H1 (cell line): ENCODE measurements at regions not wholly inside any gene's neighbourhood (a gene's known extent, or its start where the extent isn't known, plus 50 kb on each side); places are given as distances from the start of the nearest gene placed in this dataset.

Source experiments
- CTCF ChIA-PET: fragments of 300-600 bp; sonication (Branson Sonifier 250); formaldehyde crosslinking; loops from one replicate; lab custom pipeline; 2021; ENCODE audit not compliant: partially characterized antibody; lab: Charles Lee
- POLR2A ChIA-PET: fragments of 300-600 bp; sonication (Branson Sonifier 250); formaldehyde crosslinking; loops from one replicate; lab custom pipeline; 2021; ENCODE audit warnings: inconsistent platforms; ENCODE audit not compliant: partially characterized antibody; lab: Charles Lee
- DNase-seq, 2 experiments: peaks; one replicate each; pipeline versions ENCODE4 v3.0.0 to v3.0.0-alpha.2; 2010 to 2022; ENCODE audit warnings: low spot score in 2 of 2, low read depth in 1 of 2, mixed read lengths in 1 of 2
- FAIRE-seq: peaks from 2 replicates; lab custom pipeline; 2011; peaks lifted over from hg19 to GRCh38; lab: Jason Lieb, UNC
- H2AFZ ChIP-seq: 2 replicates; pipeline ENCODE4 v1.8.1; 2012; ENCODE audit warnings: low read length, inconsistent platforms
- H2AK5ac ChIP-seq: 2 replicates; pipeline ENCODE4 v1.6.1; 2013; ENCODE audit warnings: low read depth, low read length
- H2BK120ac ChIP-seq: replicated peaks from 2 replicates; pipeline ENCODE3; 2013; ENCODE audit warnings: low read depth, low read length, inconsistent platforms
- H2BK12ac ChIP-seq: 2 replicates; pipeline ENCODE4 v1.6.1; 2013; ENCODE audit warnings: low read depth, low read length
- H2BK15ac ChIP-seq: 2 replicates; pipeline ENCODE4 v1.6.1; 2013; ENCODE audit warnings: low read length
- H2BK20ac ChIP-seq: 2 replicates; pipeline ENCODE4 v1.6.1; 2013; ENCODE audit warnings: low read length
- H2BK5ac ChIP-seq: 2 replicates; pipeline ENCODE4 v1.6.1; 2013; ENCODE audit warnings: low read depth, low read length
- H3K14ac ChIP-seq: 2 replicates; pipeline ENCODE4 v1.6.1; 2013; ENCODE audit warnings: inconsistent platforms; ENCODE audit not compliant: insufficient read length
- H3K18ac ChIP-seq: 2 replicates; pipeline ENCODE4 v1.6.1; 2013; ENCODE audit warnings: low read length; ENCODE audit errors: extremely low read depth
- H3K23ac ChIP-seq: 2 replicates; pipeline ENCODE4 v1.6.1; 2013; ENCODE audit warnings: inconsistent platforms; ENCODE audit not compliant: insufficient read length
- H3K23me2 ChIP-seq: 2 replicates; pipeline ENCODE4 v1.6.1; 2013; ENCODE audit warnings: low read depth, low read length
- H3K27ac ChIP-seq: 2 replicates; pipeline ENCODE4 v1.6.1; 2011; ENCODE audit warnings: low read depth, low read length, inconsistent platforms
- H3K27me3 ChIP-seq, 4 experiments: replicated peaks in 1 of 4; 1 replicate in 1 of 4; 2 replicates in 3 of 4; pipeline versions ENCODE4 v1.6.1 to v1.8.1; 2011 to 2013; ENCODE audit warnings: low read length in 3 of 4, mild to moderate bottlenecking in 3 of 4, inconsistent platforms in 2 of 4, mixed read lengths in 2 of 4, moderate library complexity in 1 of 4; ENCODE audit not compliant: control insufficient read depth in 3 of 4, insufficient read depth in 3 of 4; ENCODE audit errors: extremely low read depth in 1 of 4
- H3K36me3 ChIP-seq, 4 experiments: 2 replicates each; pipeline versions ENCODE4 v1.6.1 to v1.8.1; 2011 to 2013; ENCODE audit warnings: mild to moderate bottlenecking in 4 of 4, low read length in 3 of 4, moderate library complexity in 2 of 4, control low read depth in 1 of 4, inconsistent platforms in 1 of 4; ENCODE audit not compliant: insufficient read depth in 4 of 4, control insufficient read depth in 2 of 4
- H3K4ac ChIP-seq: replicated peaks from 2 replicates; pipeline ENCODE3; 2013; ENCODE audit warnings: low read length, low read depth, mixed read lengths, inconsistent platforms; ENCODE audit not compliant: insufficient read length
- H3K4me1 ChIP-seq, 4 experiments: replicated peaks in 1 of 4; 1 replicate in 1 of 4; 2 replicates in 3 of 4; pipeline versions ENCODE4 v1.6.1 to v1.8.1; 2011 to 2013; ENCODE audit warnings: low read length in 3 of 4, inconsistent platforms in 2 of 4, mixed read lengths in 1 of 4; ENCODE audit not compliant: insufficient read depth in 4 of 4, control insufficient read depth in 3 of 4
- H3K4me2 ChIP-seq, 2 experiments: 2 replicates each; pipeline versions ENCODE4 v1.6.1 to v1.8.1; 2011 to 2013; ENCODE audit warnings: low read depth in 2 of 2, low read length in 2 of 2, control low read depth in 1 of 2, inconsistent platforms in 1 of 2, mild to moderate bottlenecking in 1 of 2; ENCODE audit not compliant: insufficient read depth in 1 of 2
- H3K4me3 ChIP-seq, 4 experiments: fragments of 200-600, 300-600 bp in 1 of 4; sonication (generic), shearing (Covaris generic), sonication (Bioruptor Twin) in 1 of 4; 2 replicates each; pipeline versions ENCODE4 v1.5.1 to v1.8.1; 2011 to 2016; ENCODE audit warnings: low read length in 4 of 4, low read depth in 3 of 4, control low read depth in 2 of 4, inconsistent platforms in 2 of 4, mild to moderate bottlenecking in 2 of 4, mixed read lengths in 1 of 4, moderate library complexity in 1 of 4; ENCODE audit not compliant: insufficient read depth in 2 of 4; ENCODE audit errors: extremely low read depth in 1 of 4
- H3K56ac ChIP-seq: replicated peaks from 2 replicates; pipeline ENCODE3; 2013; ENCODE audit warnings: low read depth, mild to moderate bottlenecking, mixed read lengths, low read length, inconsistent platforms; ENCODE audit not compliant: insufficient read length
- H3K79me1 ChIP-seq: 2 replicates; pipeline ENCODE4 v1.6.1; 2013; ENCODE audit warnings: low read depth, low read length, control low read depth
- H3K79me2 ChIP-seq, 2 experiments: 2 replicates each; pipeline versions ENCODE4 v1.6.1 to v1.8.1; 2012 to 2013; ENCODE audit warnings: low read length in 2 of 2, mild to moderate bottlenecking in 2 of 2, inconsistent platforms in 1 of 2; ENCODE audit not compliant: insufficient read depth in 2 of 2, control insufficient read depth in 1 of 2
- H3K9ac ChIP-seq, 4 experiments: replicated peaks in 1 of 4; 1 replicate in 1 of 4; 2 replicates in 3 of 4; pipeline versions ENCODE4 v1.6.1 to v1.8.1; 2011 to 2013; ENCODE audit warnings: low read depth in 3 of 4, low read length in 3 of 4, control low read depth in 2 of 4, mild to moderate bottlenecking in 2 of 4, moderate library complexity in 2 of 4, inconsistent platforms in 1 of 4; ENCODE audit errors: extremely low read depth in 1 of 4
- H3K9me3 ChIP-seq, 2 experiments: 2 replicates each; pipeline versions ENCODE4 v1.6.1 to v1.8.1; 2012 to 2013; ENCODE audit warnings: mild to moderate bottlenecking in 2 of 2, moderate library complexity in 2 of 2, control low read depth in 1 of 2, inconsistent platforms in 1 of 2, low read depth in 1 of 2, low read length in 1 of 2, mixed read lengths in 1 of 2; ENCODE audit not compliant: insufficient read depth in 2 of 2
- H4K20me1 ChIP-seq, 2 experiments: replicated peaks in 1 of 2; 2 replicates each; pipeline versions ENCODE3 to v1.8.1; 2011 to 2013; ENCODE audit warnings: inconsistent platforms in 2 of 2, low read length in 2 of 2, mild to moderate bottlenecking in 1 of 2; ENCODE audit not compliant: insufficient read depth in 2 of 2, control insufficient read depth in 1 of 2
- H4K5ac ChIP-seq: 2 replicates; pipeline ENCODE4 v1.6.1; 2013; ENCODE audit warnings: low read length, low read depth, mixed read lengths, inconsistent platforms; ENCODE audit not compliant: insufficient read length
- H4K8ac ChIP-seq: 2 replicates; pipeline ENCODE4 v1.8.0; 2013; ENCODE audit warnings: mild to moderate bottlenecking, moderate library complexity, low read length, inconsistent platforms; ENCODE audit not compliant: insufficient read depth; ENCODE audit errors: extremely low read depth
- H4K91ac ChIP-seq: replicated peaks from 2 replicates; pipeline ENCODE3; 2013; ENCODE audit warnings: low read length, mixed read lengths, inconsistent platforms; ENCODE audit not compliant: insufficient read length
- TAF1 ChIP-seq: IDR thresholded peaks from 2 replicates; pipeline ENCODE4 v1.6.1; 2011; ENCODE audit warnings: mild to moderate bottlenecking, low read depth, low read length
- YY1 ChIP-seq: IDR thresholded peaks from 2 replicates; pipeline ENCODE4 v1.6.1; 2011; ENCODE audit warnings: low read depth, mild to moderate bottlenecking, low read length
- WGBS, 2 experiments: shearing (Covaris generic) in 1 of 2; methylation state at CpG; one replicate each; pipeline versions ENCODE4 v1.1.6 to v1.1.7; 2013 to 2015; ENCODE audit warnings: low lambda C conversion rate in 2 of 2, mixed read lengths in 2 of 2, inconsistent platforms in 1 of 2, low coverage in 1 of 2, missing lambda C conversion rate in 1 of 2; ENCODE audit not compliant: insufficient replicate concordance in 2 of 2, insufficient coverage in 1 of 2, insufficient read length in 1 of 2; ENCODE audit errors: extremely low coverage in 1 of 2, missing lambda C conversion rate in 1 of 2; 5-methylcytosine and 5-hydroxymethylcytosine counted together

DNA sequence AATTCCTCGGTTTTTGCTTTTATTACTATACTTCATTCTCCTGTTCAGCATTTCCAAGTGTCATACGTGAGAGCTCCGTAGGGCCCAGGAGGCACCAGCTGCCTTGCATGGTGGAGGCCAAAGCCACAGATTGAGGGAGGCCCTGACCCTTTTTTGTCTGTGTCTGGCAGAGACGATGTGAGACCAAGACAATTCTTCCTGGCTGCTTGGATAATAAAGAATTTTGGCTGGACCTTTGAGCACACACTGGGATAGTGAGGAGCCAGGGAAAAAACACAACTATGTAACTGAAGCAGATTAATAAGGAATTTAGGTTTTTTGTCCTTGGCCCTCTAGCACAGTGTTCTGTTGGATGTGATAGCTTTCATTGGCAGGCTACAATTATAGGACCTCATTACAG is 161.0 kb downstream of the CPXCR1 start:
- 95% methylated on average over 3 of the region's 4 CpGs; no CpG with 5 or more reads in 1 of the 2 experiments for WGBS, 2 experiments
- no peak overlapping the region for H2AFZ ChIP-seq
- H2BK20ac ChIP-seq: no peak overlapping the region
- no peak overlapping the region for H2AK5ac ChIP-seq
- H3K14ac ChIP-seq: no peak overlapping the region
- no peaks in the 10 kb centered on the region for H3K23me2 ChIP-seq
- no peaks in the 10 kb centered on the region for H4K20me1 ChIP-seq
- H3K4me2 ChIP-seq: no peak overlapping the region
- DNase-seq (no peak), FAIRE-seq (no peak)
- H3K23ac ChIP-seq: no peak overlapping the region
- H4K5ac ChIP-seq: no peak overlapping the region
- H3K56ac ChIP-seq: no peak overlapping the region
- H3K27ac ChIP-seq: no peak overlapping the region
- H4K8ac ChIP-seq: no peak overlapping the region
- no peak overlapping the region for H2BK120ac ChIP-seq
- ChIA-PET CTCF (no interaction called here), POLR2A (interaction anchor here (0.6 kb wide), 1 partner anchor 266 kb away, joined by 3 read pairs; no protein-coding TSS in a partner anchor)
- H2BK12ac ChIP-seq: no peak overlapping the region
- H4K91ac ChIP-seq: no peak overlapping the region
- H2BK15ac ChIP-seq: no peak overlapping the region
- no peaks in the 10 kb centered on the region for H3K4me1 ChIP-seq
- H2BK5ac ChIP-seq: no peak overlapping the region
- H3K79me1 ChIP-seq: no peaks in the 10 kb centered on the region
- no peak overlapping the region for H3K4me3 ChIP-seq
- H3K79me2 ChIP-seq: no peaks in the 10 kb centered on the region
- H3K18ac ChIP-seq: no peak overlapping the region
- H3K9ac ChIP-seq: no peak overlapping the region
- no peak overlapping the region for H3K4ac ChIP-seq
- no peaks in the 10 kb centered on the region for H3K27me3 ChIP-seq
- H3K36me3 ChIP-seq: no peaks in the 10 kb centered on the region
- H3K9me3 ChIP-seq: no peaks in the 10 kb centered on the region
- TF ChIP-seq YY1: no peak
- TF ChIP-seq TAF1: no peak
